NCI-H510A (cell line): ENCODE measurements at regions not wholly inside any gene's neighbourhood (a gene's known extent, or its start where the extent isn't known, plus 50 kb on each side); places are given as distances from the start of the nearest gene placed in this dataset.

Experiments
- DNase-seq: peaks from one replicate; lab custom pipeline; 2025; lab: John Stamatoyannopoulos, UW

GRCh38 chr20:21575981-21576740 is 62.3 kb upstream of the NKX2-2 start:
- no peak for DNase-seq

- no peak for DNase-seq
Observed at GRCh38 chr20:21575167-21575566, 61.3 kb upstream of the NKX2-2 start.

DNA sequence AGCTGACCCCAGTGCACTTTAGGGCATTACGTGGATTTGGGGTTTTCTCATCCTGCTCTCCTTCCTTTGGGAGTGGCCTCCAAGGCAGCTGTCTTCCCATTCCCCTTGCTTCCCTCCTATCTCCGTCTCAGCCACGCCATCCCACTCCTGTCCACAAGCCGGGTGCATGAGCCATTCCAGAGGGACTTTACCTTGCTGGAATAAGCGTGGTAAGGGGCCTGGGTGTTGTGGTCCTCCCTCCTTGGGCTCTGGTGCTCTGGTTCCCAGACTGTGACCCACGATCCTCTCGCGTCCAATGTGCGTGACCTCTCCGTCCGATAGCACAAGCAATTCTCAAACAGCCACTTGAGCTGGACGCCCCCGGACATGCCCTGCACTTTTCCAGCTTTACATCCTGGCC is 60.6 kb upstream of the NKX2-2 start:
- no peak for DNase-seq

DNA sequence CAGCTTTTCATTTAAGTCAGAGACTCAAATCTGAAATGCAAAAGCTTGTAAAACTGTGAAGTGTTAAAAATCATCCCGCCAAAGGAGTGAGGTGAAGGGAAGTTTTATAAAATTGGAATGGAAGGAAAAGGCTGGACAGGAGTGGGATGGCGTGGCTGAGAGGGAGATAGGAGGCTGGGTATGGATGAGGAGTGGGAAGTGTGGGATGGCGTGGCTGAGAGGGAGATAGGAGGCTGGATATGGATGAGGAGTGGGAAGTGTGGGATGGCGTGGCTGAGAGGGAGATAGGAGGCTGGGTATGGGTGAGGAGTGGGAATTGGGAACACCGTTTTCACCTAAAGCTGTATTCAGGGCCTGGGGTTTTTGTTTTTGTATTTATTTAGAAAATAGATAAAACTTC is 59.4 kb upstream of the NKX2-2 start:
- DNase-seq, result no peak

- no peak for DNase-seq
Observed at GRCh38 chr20:21571841-21572690, 58.2 kb upstream of the NKX2-2 start.

GRCh38 chr20:21570285-21570992 is 56.6 kb upstream of the NKX2-2 start:
- no peak for DNase-seq

DNA sequence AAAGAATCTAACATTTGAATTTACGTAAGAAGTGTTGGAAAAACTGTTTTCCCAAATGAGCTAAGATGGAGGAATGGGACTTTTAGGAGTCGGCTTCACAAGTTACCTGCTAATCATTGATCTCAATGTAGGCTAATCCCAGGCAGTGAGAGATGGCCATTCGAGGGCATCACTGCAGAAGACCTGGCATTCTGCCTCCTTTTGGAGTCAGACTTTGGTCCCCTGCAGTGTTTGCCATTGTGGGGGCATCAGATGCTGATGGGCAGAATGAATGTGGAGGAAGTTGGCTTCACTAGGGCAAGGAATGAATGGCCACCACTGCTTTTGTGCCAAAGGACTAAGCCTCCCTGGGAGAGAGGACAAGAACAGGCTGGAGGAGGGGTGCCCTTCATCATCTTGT is 55.7 kb upstream of the NKX2-2 start:
- no peak for DNase-seq

DNA sequence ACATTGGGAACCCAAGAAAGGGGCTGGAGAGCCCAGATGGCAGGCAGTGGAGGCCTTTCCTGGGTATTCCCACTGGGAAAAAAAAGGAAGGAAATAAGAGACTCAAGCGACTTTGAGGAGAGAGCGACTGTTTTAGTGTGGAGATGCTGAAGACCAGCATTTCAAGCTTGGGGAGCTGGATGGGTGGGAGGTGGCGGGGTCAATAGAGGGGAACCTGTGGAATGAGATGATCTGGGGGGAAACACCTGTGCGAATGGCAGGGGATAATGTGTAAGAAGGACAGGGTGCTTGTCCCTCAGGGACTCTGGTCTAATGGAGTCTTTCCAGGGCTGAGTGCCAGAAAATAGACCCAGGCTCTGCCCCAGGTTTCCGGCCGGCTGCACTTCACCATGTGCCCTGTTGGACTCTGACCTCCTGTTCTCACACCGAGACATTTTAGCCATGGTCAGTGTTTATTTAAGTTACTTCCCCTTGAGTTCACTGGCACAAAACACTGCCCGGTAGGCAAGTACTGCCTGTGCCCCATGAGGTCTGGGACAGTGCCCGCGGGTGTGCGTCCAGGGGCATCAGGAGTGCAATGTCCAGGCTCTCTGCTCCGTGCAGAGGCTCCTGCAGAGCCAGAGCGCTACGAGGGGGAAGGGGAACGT is 50.4 kb upstream of the NKX2-2 start:
- no peak for DNase-seq
